Hepatocyte (in vitro differentiated cells): ENCODE measurements at regions not wholly inside any gene's neighbourhood (a gene's known extent, or its start where the extent isn't known, plus 50 kb on each side); places are given as distances from the start of the nearest gene placed in this dataset.

ENCODE experiments used
- CTCF ChIP-seq: fragments of 200-600 bp; sonication (generic); IDR thresholded peaks from 2 replicates; pipeline ENCODE4 v1.5.1; 2016; ENCODE audit warnings: antibody characterized with exemption, mild to moderate bottlenecking; ENCODE audit not compliant: poor library complexity
- EZH2 ChIP-seq: fragments of 200-600 bp; sonication (generic); IDR thresholded peaks from 2 replicates; pipeline ENCODE4 v1.6.1; 2016; ENCODE audit warnings: antibody characterized with exemption, mild to moderate bottlenecking, borderline replicate concordance
- EZH2phosphoT487 ChIP-seq: fragments of 200-600 bp; sonication (generic); IDR thresholded peaks from one replicate; pipeline ENCODE4 v1.6.1; 2018; ENCODE audit warnings: antibody characterized with exemption, mild to moderate bottlenecking, low read depth, moderate library complexity; ENCODE audit not compliant: unreplicated experiment, severe bottlenecking

DNA sequence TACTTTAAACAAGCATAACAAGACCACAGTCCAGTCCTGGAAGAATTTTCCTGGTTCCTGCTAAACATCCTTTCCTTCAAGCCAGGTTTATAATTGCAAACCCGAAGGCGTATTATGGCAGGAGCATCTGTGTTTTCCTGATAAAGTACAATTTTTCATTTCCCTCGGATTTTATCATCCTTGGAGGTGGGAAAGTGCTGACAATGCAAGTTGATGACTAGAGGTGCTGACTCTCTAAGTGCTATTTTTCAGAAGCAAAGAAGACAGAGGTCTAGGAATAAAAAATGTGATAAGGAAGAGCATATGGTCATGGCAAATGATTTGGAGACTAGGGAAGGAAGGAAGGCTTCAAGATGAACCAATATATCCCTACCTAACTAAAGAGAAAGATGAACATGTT lies 703.2 kb upstream of the LRRN3 start:
- TF ChIP-seq CTCF, result no peak
- TF ChIP-seq EZH2phosphoT487, result no peak
- TF ChIP-seq EZH2, result no peak
